Neural progenitor cell (in vitro differentiated cells): ENCODE measurements at regions not wholly inside any gene's neighbourhood (a gene's known extent, or its start where the extent isn't known, plus 50 kb on each side); places are given as distances from the start of the nearest gene placed in this dataset.
"Not testable (repeated sequence)": the region's sequence is repeated elsewhere in the genome, so short reads cannot be mapped to it uniquely, and the experiment has no call there.

Experiments used
- DNase-seq: peaks from one replicate; pipeline ENCODE4 v3.0.0-alpha.2; 2016; ENCODE audit warnings: low spot score
- H2AFZ ChIP-seq: fragments of 200-600 bp; sonication (generic); replicated peaks from 2 replicates; pipeline ENCODE4 v1.6.1; 2016; ENCODE audit warnings: antibody characterized with exemption
- H3F3A ChIP-seq: fragments of 200-600 bp; sonication (generic); 2 replicates; pipeline ENCODE4 v1.6.1; 2016; ENCODE audit warnings: antibody characterized with exemption, low read depth
- H3K27ac ChIP-seq: fragments of 200-600 bp; sonication (generic); 2 replicates; pipeline ENCODE4 v1.5.1; 2016; ENCODE audit warnings: mild to moderate bottlenecking
- H3K27me3 ChIP-seq: fragments of 200-600 bp; sonication (generic); 2 replicates; pipeline ENCODE4 v1.6.1; 2016; ENCODE audit warnings: mild to moderate bottlenecking, moderate library complexity
- H3K36me3 ChIP-seq: fragments of 200-600 bp; sonication (generic); 2 replicates; pipeline ENCODE4 v1.5.1; 2016
- H3K4me1 ChIP-seq: fragments of 200-600 bp; sonication (generic); 2 replicates; pipeline ENCODE4 v1.6.1; 2016; ENCODE audit warnings: mixed run types
- H3K4me2 ChIP-seq: fragments of 200-600 bp; sonication (generic); 2 replicates; pipeline ENCODE4 v1.6.1; 2016
- H3K4me3 ChIP-seq: fragments of 200-600 bp; sonication (generic); 2 replicates; pipeline ENCODE4 v1.5.1; 2016
- H3K79me2 ChIP-seq: fragments of 200-600 bp; sonication (generic); 2 replicates; pipeline ENCODE4 v1.6.1; 2016; ENCODE audit warnings: low read depth
- H3K9ac ChIP-seq: fragments of 200-600 bp; sonication (generic); 2 replicates; pipeline ENCODE4 v1.6.1; 2016
- H3K9me3 ChIP-seq: fragments of 200-600 bp; sonication (generic); 2 replicates; pipeline ENCODE4 v1.5.1; 2016; ENCODE audit warnings: low read depth
- H4K20me1 ChIP-seq: fragments of 200-600 bp; sonication (generic); 2 replicates; pipeline ENCODE4 v1.6.1; 2016; ENCODE audit warnings: low read depth
- H3K27ac Mint-ChIP-seq: 3 replicates; pipeline ENCODE4 v1.8.0; 2021; ENCODE audit warnings: mixed read lengths
- H3K27me3 Mint-ChIP-seq: 2 replicates; pipeline ENCODE4 v1.8.0; 2022; ENCODE audit warnings: low read depth, mild to moderate bottlenecking, inconsistent platforms, moderate library complexity, mixed read lengths; ENCODE audit not compliant: insufficient read depth
- H3K36me3 Mint-ChIP-seq: 3 replicates; pipeline ENCODE4 v1.8.0; 2021; ENCODE audit warnings: mixed read lengths
- H3K4me1 Mint-ChIP-seq: 3 replicates; pipeline ENCODE4 v1.8.0; 2021; ENCODE audit warnings: mixed read lengths
- H3K4me3 Mint-ChIP-seq: 3 replicates; pipeline ENCODE4 v1.8.0; 2021; ENCODE audit warnings: mild to moderate bottlenecking, moderate library complexity, mixed read lengths
- H3K9me3 Mint-ChIP-seq: 3 replicates; pipeline ENCODE4 v1.8.0; 2020; ENCODE audit warnings: mixed read lengths
- CTCF ChIP-seq: fragments of 200-600 bp; sonication (generic); IDR thresholded peaks from 2 replicates; pipeline ENCODE4 v1.5.1; 2017; ENCODE audit warnings: antibody characterized with exemption, mild to moderate bottlenecking
- EZH2 ChIP-seq: fragments of 200-600 bp; sonication (generic); IDR thresholded peaks from 2 replicates; pipeline ENCODE4 v1.6.1; 2017; ENCODE audit warnings: antibody characterized with exemption, mild to moderate bottlenecking, moderate library complexity
- EZH2phosphoT487 ChIP-seq: fragments of 200-600 bp; sonication (generic); IDR thresholded peaks from 2 replicates; pipeline ENCODE4 v1.6.1; 2017; ENCODE audit warnings: antibody characterized with exemption

GRCh38 chr12:71385155-71385554, 54.4 kb upstream of the LGR5 start:
- H3K4me1 Mint-ChIP-seq, result no peaks in the 10 kb centered on the region
- H3K27ac Mint-ChIP-seq, result no peak overlapping the region
- no peak overlapping the region for H3K4me3 Mint-ChIP-seq
- DNase-seq, result no peak
- no peaks in the 10 kb centered on the region for H3K79me2 ChIP-seq
- no peak overlapping the region for H2AFZ ChIP-seq
- H3K9me3 Mint-ChIP-seq, result peaks cover 2% of the 10 kb centered on the region
- no peaks in the 10 kb centered on the region for H3K27me3 ChIP-seq
- H3K27ac ChIP-seq, result no peak overlapping the region
- peaks cover 3% of the 10 kb centered on the region for H3K27me3 Mint-ChIP-seq
- H3F3A ChIP-seq, result no peaks in the 10 kb centered on the region
- no peaks in the 10 kb centered on the region for H3K9me3 ChIP-seq
- no peak overlapping the region for H3K9ac ChIP-seq
- no peak overlapping the region for H3K4me3 ChIP-seq
- no peaks in the 10 kb centered on the region for H4K20me1 ChIP-seq
- no peaks in the 10 kb centered on the region for H3K36me3 Mint-ChIP-seq
- TF ChIP-seq EZH2phosphoT487, result no peak
- no peak for TF ChIP-seq EZH2
- no peak for TF ChIP-seq CTCF
- no peak overlapping the region for H3K4me2 ChIP-seq
- no peaks in the 10 kb centered on the region for H3K4me1 ChIP-seq
- H3K36me3 ChIP-seq, result no peaks in the 10 kb centered on the region

GRCh38 chr12:71376711-71377355, 62.8 kb upstream of the LGR5 start:
- H3K9me3 ChIP-seq, H3K9me3 Mint-ChIP-seq: not testable (repeated sequence)

GRCh38 chr12:71371122-71371521, 68.5 kb upstream of the LGR5 start:
- no peaks in the 10 kb centered on the region for H4K20me1 ChIP-seq
- TF ChIP-seq CTCF, result peak; percentile 33
- TF ChIP-seq EZH2, result no peak
- no peak overlapping the region for H3K9ac ChIP-seq
- H2AFZ ChIP-seq, result no peak overlapping the region
- Mint-ChIP-seq H3K36me3 (no peaks in the 10 kb centered on the region), H3K27ac (no peak overlapping the region), H3K27me3 (no peaks in the 10 kb centered on the region), H3K4me3 (no peak overlapping the region), H3K4me1 (no peaks in the 10 kb centered on the region), H3K9me3 (no peaks in the 10 kb centered on the region)
- H3K4me1 ChIP-seq, result no peaks in the 10 kb centered on the region
- no peaks in the 10 kb centered on the region for H3F3A ChIP-seq
- no peak overlapping the region for H3K27ac ChIP-seq
- H3K4me2 ChIP-seq, result no peak overlapping the region
- H3K79me2 ChIP-seq, result no peaks in the 10 kb centered on the region
- H3K4me3 ChIP-seq, result no peak overlapping the region
- DNase-seq, result no peak
- no peaks in the 10 kb centered on the region for H3K9me3 ChIP-seq
- no peaks in the 10 kb centered on the region for H3K36me3 ChIP-seq
- H3K27me3 ChIP-seq, result no peaks in the 10 kb centered on the region

More at GRCh38 chr12:71376711-71377355, 62.8 kb upstream of the LGR5 start:
- H3K4me1 ChIP-seq, H3K36me3 Mint-ChIP-seq, H3K36me3 ChIP-seq, H3K4me2 ChIP-seq, H3K27ac ChIP-seq, H3F3A ChIP-seq, H3K4me3 Mint-ChIP-seq, H3K27me3 ChIP-seq, H3K9ac ChIP-seq, H2AFZ ChIP-seq, H3K27ac Mint-ChIP-seq, H3K27me3 Mint-ChIP-seq, H3K79me2 ChIP-seq, DNase-seq, H3K4me3 ChIP-seq, H4K20me1 ChIP-seq, H3K4me1 Mint-ChIP-seq: not testable (repeated sequence)

GRCh38 chr12:71360013-71360412, 79.6 kb upstream of the LGR5 start:
- no peak for TF ChIP-seq EZH2
- TF ChIP-seq CTCF, result no peak
- TF ChIP-seq EZH2phosphoT487, result no peak
- Histone ChIP-seq H3K36me3 (no peaks in the 10 kb centered on the region), H3K27ac (no peak overlapping the region), H3K4me3 (no peak overlapping the region), H3K4me2 (no peak overlapping the region), H4K20me1 (no peaks in the 10 kb centered on the region), H3K9ac (no peak overlapping the region), H3K9me3 (peaks cover 7% of the 10 kb centered on the region), H3F3A (no peaks in the 10 kb centered on the region), H3K27me3 (no peaks in the 10 kb centered on the region), H2AFZ (no peak overlapping the region), H3K4me1 (peaks cover 2% of the 10 kb centered on the region), H3K79me2 (no peaks in the 10 kb centered on the region)
- no peak overlapping the region for H3K27ac Mint-ChIP-seq
- no peak overlapping the region for H3K4me3 Mint-ChIP-seq
- H3K9me3 Mint-ChIP-seq, result peaks cover 14% of the 10 kb centered on the region
- peaks cover under 1% of the 10 kb centered on the region for H3K4me1 Mint-ChIP-seq
- DNase-seq, result no peak
- no peaks in the 10 kb centered on the region for H3K36me3 Mint-ChIP-seq
- H3K27me3 Mint-ChIP-seq, result no peaks in the 10 kb centered on the region
